ENCODE measurements at regions not wholly inside any gene's neighbourhood (a gene's known extent, or its start where the extent isn't known, plus 50 kb on each side); places are given as distances from the start of the nearest gene placed in this dataset.

DNA sequence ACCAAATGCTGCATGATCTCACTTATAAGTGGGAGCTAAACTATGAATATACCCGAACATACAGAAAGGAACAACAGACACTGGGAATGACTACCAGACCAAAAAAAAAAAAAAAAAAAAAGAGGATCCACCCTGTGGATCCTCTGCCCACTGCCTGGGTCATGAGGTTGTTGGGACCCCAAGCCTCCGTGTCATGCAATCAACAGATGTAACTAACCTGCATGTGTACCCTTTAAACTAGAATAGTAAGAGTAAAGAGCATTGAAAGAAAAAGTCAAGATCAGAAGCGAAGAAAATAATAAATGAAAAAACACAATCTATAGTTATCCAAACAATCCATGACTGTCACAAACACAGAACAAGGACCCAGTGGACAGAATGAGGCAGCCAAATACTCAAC is 109.5 kb upstream of the TOP3B start:
- ATAC-seq: no peak

DNA sequence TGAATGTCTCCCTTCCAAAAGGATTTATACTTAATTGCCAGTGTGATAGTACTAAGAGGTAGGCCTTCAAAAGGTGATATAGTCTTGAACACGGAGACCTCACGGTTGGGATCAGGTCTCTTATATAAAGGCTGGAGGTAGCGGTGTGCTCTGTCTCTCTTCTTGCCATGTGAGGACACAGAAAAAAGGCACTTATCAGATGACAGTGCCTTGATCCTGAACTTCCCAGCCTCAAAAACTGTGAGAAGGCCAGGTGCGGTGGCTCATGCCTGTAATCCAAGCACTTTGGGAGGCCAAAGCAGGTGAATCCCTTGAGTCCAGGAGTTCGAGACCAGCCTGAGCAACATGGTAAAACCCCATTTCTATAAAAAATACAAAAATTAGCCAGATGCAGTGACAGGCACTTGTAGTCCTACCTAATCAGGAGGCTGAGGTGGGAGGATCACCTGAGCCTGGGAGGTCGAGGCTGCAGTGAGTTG is 108.9 kb upstream of the TOP3B start:
- no peak for ATAC-seq

DNA sequence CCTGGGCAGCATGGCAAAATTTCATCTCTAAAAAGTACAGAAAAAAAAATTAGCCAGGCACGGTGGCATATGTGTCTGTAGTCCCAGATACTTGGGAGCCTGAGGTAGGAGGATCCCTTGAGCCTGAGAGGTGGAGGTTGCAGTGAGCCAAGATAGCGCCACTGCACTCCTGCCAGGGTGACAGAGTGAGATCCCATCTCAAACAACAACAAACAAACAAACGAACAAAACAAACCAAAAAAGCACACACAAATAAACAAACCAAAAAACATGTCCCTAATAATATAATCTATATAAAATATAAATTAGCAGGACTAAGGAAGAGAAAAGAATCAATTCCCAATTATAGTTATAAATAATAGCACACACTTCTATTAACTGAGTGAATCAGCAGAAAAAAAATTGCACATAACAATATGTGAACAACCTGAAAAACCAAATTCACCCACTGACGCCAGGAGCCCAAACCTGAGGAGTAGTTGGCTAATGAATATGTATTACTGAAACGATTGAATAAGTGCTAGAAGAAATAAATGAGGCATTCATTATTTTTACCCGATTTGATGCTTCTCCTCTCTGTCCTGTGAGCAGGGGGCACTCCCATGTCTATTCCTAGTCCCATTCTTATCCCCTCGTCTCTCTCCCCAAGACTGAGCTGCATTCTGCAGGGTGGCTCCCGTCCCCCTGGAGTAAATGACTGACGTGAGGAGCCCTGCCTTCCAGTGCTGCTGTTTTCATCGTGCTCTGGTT is 108.2 kb upstream of the TOP3B start:
- ATAC-seq: no peak

GRCh38 chr22:22089459-22090308 is 107.1 kb upstream of the TOP3B start:
- ATAC-seq: no peak

- ATAC-seq: no peak
Measured at GRCh38 chr22:22088658-22089458, 106.3 kb upstream of the TOP3B start.

- no peak for ATAC-seq
Measured at GRCh38 chr22:22087854-22088657, 105.5 kb upstream of the TOP3B start.

GRCh38 chr22:22086501-22087158 is 104.0 kb upstream of the TOP3B start:
- ATAC-seq: no peak

DNA sequence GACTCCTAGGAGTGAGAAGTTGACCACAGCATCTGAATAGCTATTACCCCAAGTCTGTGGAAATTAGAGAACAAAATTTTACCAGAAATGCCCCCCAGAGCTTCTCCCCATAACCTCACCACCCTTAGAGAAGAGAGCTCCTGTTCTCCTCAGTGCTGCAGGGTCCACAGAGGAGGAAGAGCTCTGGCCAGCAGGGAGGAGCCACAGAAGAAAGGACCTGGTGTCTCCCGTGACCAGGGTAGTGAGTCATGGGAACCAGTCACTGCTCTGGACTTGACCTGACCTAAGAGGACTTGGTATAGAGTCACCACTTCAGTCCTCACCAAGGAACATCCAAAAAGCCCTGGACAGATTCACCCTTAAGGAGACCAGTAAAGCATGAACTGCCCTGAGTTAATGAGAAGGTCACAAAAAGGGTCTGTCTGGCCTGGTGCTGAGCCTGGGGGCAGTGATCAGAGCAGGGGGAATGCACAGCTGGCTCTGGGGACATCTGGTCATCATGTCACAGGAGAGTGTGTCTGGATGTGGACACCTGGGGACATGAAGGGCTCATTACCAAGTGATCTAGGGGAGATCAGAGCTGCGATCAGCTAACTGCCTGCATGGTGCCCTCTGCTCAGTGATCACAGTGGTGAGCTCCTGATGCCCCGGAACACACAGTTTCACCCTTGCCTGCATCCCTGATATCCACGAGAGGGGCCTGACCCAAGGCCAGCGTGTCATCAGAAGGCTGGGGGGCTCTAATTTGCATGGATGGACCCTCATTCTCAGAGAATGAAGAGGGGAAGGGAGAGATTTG is 103.3 kb upstream of the TOP3B start:
- ATAC-seq: no peak

- no peak for ATAC-seq
Measured at GRCh38 chr22:22084089-22084711, 101.6 kb upstream of the TOP3B start.

DNA sequence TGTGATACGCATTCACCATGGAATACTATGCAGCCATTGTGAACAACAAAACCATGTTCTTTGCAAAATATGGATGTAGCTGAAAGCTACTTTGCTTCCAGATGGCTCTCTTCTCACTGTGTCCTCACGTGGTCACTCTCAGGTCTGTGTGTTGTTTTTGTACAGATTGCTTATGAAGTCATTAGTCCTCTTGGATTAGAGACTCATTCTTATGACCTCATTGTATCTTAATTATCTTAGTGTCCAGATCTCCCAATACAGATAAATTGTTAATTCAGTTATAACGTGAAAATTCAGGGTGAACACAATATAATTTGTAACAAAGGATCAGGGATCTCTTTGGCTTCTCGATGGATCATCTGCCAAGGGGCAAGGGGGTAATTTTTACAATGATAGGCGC is 100.4 kb upstream of the TOP3B start:
- no peak for ATAC-seq

DNA sequence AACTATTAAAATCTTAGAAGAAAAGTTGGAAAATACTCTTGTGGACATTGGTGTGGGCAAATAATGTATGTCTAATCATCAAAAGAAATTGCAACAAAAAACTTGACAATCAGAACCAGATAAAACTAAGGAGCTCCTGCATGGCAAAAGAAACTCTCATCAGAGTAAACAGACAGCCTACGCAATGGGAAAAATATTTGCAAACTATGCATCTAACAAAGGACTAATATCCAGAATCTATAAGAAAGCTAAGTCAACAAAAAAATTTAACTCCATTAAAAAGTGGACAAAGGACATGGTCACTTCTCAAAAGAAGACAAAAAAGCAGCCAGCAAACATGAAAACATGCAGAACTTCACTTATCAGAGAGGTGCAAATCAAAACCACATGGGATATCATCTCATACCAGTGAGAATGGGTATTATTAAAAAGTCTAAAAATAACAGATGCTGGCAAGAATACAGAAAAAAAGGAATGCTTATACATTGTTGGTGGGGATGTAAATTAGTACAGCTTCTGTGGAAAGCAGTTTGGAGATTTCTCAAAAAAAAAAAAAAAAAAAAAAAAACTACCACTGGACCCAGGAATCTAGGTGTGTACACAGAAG is 99.7 kb upstream of the TOP3B start:
- ATAC-seq: no peak

DNA sequence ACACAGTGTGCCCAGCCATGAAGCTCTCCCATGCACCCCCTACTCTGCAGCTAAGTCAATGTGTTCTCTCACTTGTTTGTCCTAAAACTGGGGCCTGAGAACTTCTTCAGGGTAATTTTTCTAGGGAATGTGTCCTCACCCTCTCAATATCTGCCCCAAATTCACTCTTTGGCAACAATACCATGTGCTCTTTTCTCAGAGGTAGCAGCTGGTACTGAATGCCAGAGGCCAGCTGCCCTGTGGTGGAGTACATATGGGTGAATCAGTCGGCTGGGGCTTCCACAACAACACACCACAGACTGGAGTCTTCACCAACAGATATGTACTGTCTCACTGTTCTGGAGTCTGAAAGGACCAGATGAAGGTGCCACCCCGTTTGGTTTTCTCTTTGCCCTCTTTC is 97.7 kb upstream of the TOP3B start:
- no peak for ATAC-seq

- ATAC-seq: no peak
Measured at GRCh38 chr22:22079404-22080148, 97.0 kb upstream of the TOP3B start.

GRCh38 chr22:22078329-22078728 is 95.7 kb upstream of the TOP3B start:
- no peak for ATAC-seq

DNA sequence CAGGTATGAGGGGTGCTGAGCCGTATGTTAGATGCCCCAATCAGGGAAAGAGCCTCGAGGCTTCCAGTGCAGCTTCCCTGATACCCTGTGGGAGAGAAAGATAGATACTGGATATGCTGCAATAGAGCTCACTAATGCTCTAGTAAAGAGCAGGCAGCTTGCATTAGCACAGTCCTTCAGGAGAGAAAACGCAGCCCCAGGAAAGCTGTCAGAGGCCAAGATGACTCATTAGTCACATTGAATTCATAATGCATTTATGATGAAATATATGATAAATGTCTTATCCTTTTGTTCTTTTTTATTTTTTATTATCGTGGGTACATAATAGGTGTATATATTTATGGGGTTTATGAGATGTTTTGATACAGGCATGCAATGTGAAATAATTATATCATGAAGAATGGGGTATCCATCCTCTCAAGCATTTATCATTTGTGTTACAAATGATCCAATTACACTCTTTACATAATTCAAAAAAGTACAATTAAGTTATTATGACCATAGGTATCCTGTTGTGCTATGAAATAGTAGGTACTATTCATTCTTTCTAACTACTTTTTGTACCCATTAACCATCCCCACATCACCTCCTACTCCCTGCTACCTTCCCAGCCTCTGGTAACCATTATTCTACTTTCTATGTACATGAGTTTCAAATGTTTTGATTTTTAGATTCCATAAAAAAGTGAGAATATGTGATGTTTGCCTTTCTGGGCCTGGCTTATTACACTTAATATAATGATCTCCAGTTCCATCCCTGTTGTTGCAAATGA is 94.5 kb upstream of the TOP3B start:
- ATAC-seq: no peak

DNA sequence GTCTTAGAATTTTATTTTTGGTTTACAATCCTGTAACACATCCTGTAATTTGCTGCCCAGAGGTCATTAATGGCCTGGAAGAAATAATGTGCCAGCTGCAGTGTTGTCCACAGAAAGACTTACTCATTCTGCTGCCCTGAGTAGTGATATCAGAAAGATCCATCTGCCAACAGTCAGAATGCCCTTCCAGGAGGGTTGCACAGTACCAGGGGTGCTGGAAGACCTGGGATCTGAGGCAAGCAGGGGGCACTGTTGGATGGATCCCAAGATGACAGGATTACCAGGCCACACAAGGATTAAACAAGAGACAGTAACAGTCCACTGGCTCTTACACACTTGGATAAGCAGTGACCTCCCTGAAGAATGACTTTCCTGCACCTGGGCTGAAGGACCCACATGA is 93.8 kb upstream of the TOP3B start:
- no peak for ATAC-seq

DNA sequence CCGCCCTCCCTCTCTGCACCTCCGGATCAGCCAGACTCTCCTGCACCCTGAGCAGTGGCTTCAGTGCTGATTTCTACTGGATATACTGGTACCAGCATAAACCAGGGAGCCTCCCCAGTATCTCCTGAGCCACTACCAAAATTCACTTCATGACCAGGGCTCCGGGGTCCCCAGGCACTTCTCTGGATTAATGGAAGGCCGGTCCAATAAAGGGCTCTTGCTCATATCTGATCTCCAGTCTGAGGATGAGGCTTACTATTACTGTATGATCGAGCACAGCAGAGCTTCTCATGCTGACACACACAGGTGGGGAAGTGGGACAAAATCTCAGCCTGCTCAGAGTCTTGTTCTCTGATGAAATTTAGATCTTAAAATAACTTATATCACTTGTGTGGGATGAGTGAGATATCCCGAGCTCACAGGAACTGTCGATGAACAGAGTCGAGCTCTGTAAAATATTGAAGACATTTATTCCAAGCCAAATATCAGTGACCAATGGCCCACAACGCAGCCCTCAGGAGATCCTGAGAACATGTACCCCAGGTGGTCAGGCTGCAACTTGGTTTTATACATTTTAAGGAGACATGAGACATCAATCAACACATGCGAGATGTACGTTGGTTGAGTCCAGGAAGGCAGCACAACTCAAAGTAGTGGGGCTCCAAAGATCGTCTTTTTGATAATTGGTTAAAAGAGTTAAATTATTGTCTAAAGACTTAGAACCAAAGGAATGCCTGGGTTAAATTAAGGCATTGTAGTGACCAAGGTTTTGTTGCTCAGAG is 93.0 kb upstream of the TOP3B start:
- ATAC-seq: no peak
